ENCODE measurements at regions not wholly inside any gene's neighbourhood (a gene's known extent, or its start where the extent isn't known, plus 50 kb on each side); places are given as distances from the start of the nearest gene placed in this dataset.

DNA sequence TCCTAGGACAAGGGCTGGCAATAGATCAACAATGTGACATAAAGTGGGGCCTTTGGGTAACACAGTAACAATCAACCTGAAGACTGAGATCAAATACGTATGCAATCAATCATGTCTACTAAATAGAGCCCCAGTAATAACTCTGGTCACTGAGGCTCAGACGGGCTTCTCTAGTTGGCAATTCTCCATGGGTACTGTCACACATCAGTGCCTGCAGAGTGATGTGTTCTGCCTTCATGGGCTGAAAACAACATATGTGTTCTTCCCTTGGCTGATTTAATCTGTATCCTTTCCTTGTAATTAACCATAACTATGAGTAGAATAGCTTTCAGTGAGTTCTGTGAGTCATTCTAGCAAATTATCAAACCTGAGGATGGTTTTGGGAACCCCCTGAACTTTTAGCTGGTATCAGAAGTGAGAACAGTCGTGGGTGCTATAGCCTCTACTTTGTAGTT lies 113.6 kb downstream of the TMCO5A start:
- no peak overlapping the region for H3K4me3 ChIP-seq
- 86 to 94% methylated on average over 3 of the region's 3 CpGs for WGBS, 2 donors
- ATAC-seq (ENCODE audit: insufficient read depth, low FRiP score): no peak
- H3K9me3 ChIP-seq (ENCODE audit: control insufficient read depth in 4 of 4, insufficient read depth in 3 of 4, low read length in 3 of 4): no peaks in the 10 kb centered on the region
- TF ChIP-seq, protein P1, sequence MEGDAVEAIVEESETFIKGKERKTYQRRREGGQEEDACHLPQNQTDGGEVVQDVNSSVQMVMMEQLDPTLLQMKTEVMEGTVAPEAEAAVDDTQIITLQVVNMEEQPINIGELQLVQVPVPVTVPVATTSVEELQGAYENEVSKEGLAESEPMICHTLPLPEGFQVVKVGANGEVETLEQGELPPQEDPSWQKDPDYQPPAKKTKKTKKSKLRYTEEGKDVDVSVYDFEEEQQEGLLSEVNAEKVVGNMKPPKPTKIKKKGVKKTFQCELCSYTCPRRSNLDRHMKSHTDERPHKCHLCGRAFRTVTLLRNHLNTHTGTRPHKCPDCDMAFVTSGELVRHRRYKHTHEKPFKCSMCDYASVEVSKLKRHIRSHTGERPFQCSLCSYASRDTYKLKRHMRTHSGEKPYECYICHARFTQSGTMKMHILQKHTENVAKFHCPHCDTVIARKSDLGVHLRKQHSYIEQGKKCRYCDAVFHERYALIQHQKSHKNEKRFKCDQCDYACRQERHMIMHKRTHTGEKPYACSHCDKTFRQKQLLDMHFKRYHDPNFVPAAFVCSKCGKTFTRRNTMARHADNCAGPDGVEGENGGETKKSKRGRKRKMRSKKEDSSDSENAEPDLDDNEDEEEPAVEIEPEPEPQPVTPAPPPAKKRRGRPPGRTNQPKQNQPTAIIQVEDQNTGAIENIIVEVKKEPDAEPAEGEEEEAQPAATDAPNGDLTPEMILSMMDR (IDR thresholded peaks at IDR 0.05; ENCODE audit: control extremely low read depth, extremely low read depth): no peak
- no peaks in the 10 kb centered on the region for H3K27me3 ChIP-seq (ENCODE audit: control insufficient read depth in 3 of 3, insufficient read depth in 3 of 3, low read length in 2 of 3)
- H3K9ac ChIP-seq (ENCODE audit: insufficient read depth in 1 of 2, low read length in 2 of 2): no peak overlapping the region
- peaks cover 0 to 19% (median 5%) of the 10 kb centered on the region in 5 donors for H3K4me1 ChIP-seq (ENCODE audit: control insufficient read depth in 5 of 5, insufficient read depth in 5 of 5, low read length in 5 of 5)
- no peak overlapping the region for H3K27ac ChIP-seq (ENCODE audit: low read depth in 1 of 2, low read length in 1 of 2)
- DNase-seq: no peak
- no peaks in the 10 kb centered on the region for H3K36me3 ChIP-seq (ENCODE audit: control insufficient read depth in 4 of 4, insufficient read depth in 4 of 4, low read length in 4 of 4)

- H3K27ac ChIP-seq (ENCODE audit: low read depth in 1 of 2, low read length in 1 of 2): no peak overlapping the region
- H3K36me3 ChIP-seq (ENCODE audit: control insufficient read depth in 4 of 4, insufficient read depth in 4 of 4, low read length in 4 of 4): no peaks in the 10 kb centered on the region
- no peaks in the 10 kb centered on the region for H3K27me3 ChIP-seq (ENCODE audit: control insufficient read depth in 3 of 3, insufficient read depth in 3 of 3, low read length in 2 of 3)
- DNase-seq (peak; percentile 28 to 88 (median 79)), ATAC-seq (ENCODE audit: insufficient read depth, low FRiP score) (no peak)
- no peak overlapping the region for H3K4me3 ChIP-seq
- TF ChIP-seq, protein P1 (IDR thresholded peaks at IDR 0.05; ENCODE audit: control extremely low read depth, extremely low read depth): no peak
- H3K9ac ChIP-seq (ENCODE audit: insufficient read depth in 1 of 2, low read length in 2 of 2): peak overlapping the region in 1 of 2 donors; percentile 19
- no peaks in the 10 kb centered on the region for H3K9me3 ChIP-seq (ENCODE audit: control insufficient read depth in 4 of 4, insufficient read depth in 3 of 4, low read length in 3 of 4)
- WGBS, 2 donors: 67 to 76% methylated on average over 4 of the region's 4 CpGs
- peaks cover 0 to 17% (median 5%) of the 10 kb centered on the region in 5 donors for H3K4me1 ChIP-seq (ENCODE audit: control insufficient read depth in 5 of 5, insufficient read depth in 5 of 5, low read length in 5 of 5)
Observed at GRCh38 chr15:38049891-38050290, 115.5 kb downstream of the TMCO5A start.

DNA sequence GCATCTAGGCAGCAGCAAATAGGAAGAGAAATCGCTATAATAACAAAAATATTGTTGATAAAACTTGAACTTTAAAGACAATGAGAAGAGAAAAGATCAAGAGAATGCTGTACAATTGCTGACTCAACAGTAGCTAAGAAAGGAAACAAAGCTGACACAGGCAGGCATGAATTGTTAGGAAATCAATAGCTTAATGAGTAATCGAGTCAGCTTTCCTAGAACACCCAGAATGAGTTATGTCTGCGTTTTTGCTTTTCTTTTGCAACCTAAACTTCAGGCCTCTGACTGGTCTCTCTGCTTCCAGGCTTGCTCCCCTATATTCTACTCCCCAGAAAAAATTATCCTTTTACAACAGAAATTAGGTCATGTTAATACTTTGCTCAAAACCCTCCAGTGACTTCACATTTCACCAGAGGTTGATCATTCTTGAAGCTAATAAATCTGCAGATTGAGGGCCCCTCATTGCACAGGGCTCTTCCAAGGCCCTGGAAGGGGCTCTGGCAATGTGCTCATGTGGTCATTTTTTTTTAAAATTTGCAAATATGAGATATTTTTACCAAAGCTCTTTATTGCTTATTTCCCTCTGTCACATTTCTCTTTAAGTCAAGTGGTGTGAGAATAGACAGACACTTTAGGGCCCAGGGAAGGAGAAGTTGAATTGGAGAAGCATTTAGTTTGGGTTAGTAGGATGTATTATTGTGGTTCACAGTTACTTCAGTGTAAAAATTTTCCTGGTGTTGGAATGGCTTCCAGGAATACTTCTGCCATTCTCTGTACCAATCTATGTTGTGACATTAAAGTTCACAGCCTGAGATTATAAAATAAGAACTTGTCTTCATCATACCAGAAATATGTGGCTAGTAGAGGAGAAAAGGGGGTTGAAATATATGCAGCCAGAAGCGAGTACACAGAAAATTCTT lies 116.3 kb downstream of the TMCO5A start:
- Histone ChIP-seq H3K9me3 (ENCODE audit: control insufficient read depth in 4 of 4, insufficient read depth in 3 of 4, low read length in 3 of 4) (no peaks in the 10 kb centered on the region), H3K4me1 (ENCODE audit: control insufficient read depth in 5 of 5, insufficient read depth in 5 of 5, low read length in 5 of 5) (peaks cover 0 to 17% (median 5%) of the 10 kb centered on the region in 5 donors), H3K36me3 (ENCODE audit: control insufficient read depth in 4 of 4, insufficient read depth in 4 of 4, low read length in 4 of 4) (no peaks in the 10 kb centered on the region), H3K27me3 (ENCODE audit: control insufficient read depth in 3 of 3, insufficient read depth in 3 of 3, low read length in 2 of 3) (no peaks in the 10 kb centered on the region), H3K27ac (ENCODE audit: low read depth in 1 of 2, low read length in 1 of 2) (no peak overlapping the region), H3K4me3 (no peak overlapping the region), H3K9ac (ENCODE audit: insufficient read depth in 1 of 2, low read length in 2 of 2) (no peak overlapping the region)
- WGBS, 2 donors: 56 to 73% methylated on average over 4 of the region's 4 CpGs
- no peak for ATAC-seq (ENCODE audit: insufficient read depth, low FRiP score)
- TF ChIP-seq, protein P1 (IDR thresholded peaks at IDR 0.05; ENCODE audit: control extremely low read depth, extremely low read depth): no peak
- no peak for DNase-seq

Measured in lung (tissue), 11 donors.